HG03135 (cell line): ENCODE measurements at regions not wholly inside any gene's neighbourhood (a gene's known extent, or its start where the extent isn't known, plus 50 kb on each side); places are given as distances from the start of the nearest gene placed in this dataset.
A peak's percentile ranks its signal among the peaks of the same experiment; 100 is the strongest.

Experiments
- ATAC-seq: cut with Tn5 transposase; IDR thresholded peaks from one replicate; pipeline ENCODE4 v1.9.1; 2021; ENCODE audit warnings: mild to moderate bottlenecking, moderate library complexity; ENCODE audit not compliant: unreplicated experiment

DNA sequence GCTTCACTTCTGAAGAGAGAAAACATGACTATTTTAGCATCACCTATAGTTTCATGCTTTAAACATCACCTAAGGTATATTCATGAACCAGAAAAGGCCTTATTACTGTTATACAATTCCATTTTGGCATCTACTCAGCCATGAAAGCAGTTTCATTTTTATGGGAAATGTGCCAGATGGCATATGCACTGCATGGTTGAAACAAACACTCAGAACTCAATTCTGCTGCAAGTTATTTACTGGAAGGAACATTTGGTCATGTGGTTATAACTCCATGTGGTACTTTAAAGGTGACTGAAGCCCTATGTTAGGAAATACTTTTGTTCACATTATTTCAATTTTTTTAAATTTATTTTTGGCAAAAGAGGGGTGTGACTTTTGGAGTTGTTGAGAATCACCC lies 287.5 kb upstream of the CRIM1 start:
- ATAC-seq = no peak

DNA sequence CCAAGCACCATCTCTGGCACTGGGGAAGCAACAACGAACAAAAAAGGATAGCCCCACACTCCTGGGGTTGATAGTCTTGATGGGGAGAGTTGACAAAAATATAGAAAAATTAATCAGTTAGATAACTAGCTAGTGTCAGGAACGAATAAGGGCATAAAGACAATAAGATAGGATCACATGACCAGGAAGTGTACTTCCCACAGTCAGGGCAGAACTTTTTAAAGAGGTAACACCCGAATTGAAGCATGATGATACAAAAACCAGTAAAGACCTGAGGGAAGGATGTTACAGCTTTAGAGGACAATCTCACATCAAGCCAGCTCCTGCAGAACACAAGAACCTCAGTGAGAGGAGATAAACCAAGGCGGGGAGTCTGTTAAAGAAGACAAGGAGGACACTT lies 295.4 kb upstream of the CRIM1 start:
- peak; percentile 8 for ATAC-seq

DNA sequence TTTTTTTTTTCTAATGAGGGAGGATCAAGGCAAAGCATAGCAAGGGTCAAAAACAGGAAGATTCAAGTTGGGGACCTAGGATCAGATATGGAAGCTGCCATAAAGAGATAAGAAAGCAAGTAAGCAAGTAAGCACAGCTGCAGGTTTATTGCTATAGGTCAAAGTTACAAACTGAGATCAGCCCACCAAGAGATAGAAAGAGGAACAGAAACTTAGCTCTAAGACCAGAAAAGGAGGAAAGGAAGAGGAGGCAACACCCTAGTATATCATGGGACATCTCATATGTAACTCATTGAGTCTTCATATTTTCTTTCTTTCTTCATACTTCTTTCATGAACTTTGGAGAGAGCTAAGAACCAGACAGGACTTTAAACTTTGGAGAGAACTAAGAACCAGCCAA lies 295.9 kb upstream of the CRIM1 start:
- peak; percentile 100 for ATAC-seq

DNA sequence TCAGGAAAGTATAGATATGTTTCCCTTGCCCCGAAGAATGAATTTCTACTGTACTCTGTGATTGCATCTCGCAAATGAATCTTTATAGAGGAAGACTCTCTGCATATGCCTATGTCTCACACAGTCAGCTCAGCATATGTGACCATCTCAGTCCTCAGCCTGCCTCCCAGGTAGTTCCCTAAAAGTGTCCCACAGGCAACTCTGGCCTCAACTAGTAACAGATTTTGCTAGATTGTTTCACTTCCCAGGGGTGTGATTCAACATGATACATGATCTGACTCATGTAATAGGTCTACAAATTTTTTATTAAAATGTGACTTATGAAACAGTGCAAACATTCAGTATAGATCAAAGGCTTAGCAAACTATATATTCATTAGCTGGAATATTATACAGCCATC lies 296.6 kb upstream of the CRIM1 start:
- no peak for ATAC-seq

DNA sequence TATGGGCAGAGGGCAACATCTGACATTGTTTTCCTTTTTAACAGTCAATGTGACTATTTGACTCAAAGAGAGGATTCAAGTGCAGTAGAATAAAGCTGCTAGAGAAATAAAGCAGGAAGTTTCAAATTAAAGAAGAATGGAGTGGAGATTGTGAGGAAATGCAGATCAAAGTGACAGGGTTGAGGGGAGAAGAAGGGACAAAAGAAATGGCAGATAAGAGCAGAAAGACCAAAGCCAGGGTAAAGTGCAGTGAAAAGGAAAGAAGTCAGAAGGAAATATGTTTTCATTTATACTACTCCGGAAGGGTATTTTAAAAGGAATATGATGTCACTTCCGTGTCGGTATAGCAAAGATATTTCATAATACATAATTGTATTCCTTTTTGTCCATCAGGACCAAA lies 297.5 kb upstream of the CRIM1 start:
- ATAC-seq = no peak

DNA sequence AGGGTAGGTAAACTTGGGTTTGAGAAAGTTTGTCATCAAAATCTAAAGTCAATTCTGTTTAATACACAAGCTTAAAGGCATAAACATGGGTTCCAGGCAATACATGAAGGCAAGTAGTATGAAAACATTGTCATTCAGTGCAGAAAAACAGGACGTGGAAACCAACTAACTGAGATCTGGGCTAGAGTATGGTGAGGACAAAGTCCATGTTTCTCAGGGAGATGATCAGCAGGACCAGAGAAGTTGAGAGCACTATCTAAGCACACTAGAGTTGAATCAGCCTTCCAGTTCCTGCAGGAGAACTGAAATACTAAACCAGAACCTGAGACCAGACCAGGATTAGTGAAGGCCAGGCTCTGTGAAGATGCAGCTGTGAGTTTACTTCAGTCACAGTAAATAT lies 302.8 kb upstream of the CRIM1 start:
- no peak for ATAC-seq

DNA sequence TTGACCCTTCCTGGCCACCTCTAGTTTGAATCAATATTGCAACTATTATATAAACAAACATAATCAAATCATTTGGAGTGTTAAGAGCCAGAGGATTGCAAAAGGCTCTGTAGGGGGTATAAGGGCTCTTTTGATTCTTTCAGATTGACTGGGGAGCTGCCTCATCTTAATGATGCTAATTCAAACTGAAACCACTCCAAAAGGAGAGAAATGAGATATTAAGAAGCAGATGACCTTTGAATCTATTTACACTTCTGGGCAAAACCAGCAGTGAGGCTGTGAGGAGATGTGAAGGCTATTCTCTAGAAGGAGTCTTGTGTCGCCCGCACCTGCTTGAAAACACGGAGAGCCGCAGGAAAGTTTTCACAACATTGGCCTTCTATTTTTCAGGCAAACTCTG lies 311.2 kb upstream of the CRIM1 start:
- no peak for ATAC-seq

DNA sequence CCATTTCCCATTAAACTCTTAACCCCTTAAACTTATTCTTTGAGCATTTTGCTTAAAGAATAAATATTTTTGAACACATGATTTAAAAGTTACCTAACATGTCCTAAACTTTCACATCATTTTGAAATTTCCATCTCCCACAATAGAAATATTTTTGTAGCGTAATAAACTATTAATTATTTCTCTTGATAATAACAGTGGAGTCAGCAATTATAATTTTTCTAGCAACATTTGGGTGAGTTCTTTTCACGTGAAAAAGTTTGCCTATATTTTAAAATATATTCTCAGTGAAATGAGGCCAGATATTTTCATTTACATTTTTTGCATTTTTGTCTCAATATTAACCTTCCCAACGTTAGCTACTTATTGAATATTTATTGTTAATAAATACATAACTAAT lies 320.4 kb upstream of the CRIM1 start:
- ATAC-seq = no peak

DNA sequence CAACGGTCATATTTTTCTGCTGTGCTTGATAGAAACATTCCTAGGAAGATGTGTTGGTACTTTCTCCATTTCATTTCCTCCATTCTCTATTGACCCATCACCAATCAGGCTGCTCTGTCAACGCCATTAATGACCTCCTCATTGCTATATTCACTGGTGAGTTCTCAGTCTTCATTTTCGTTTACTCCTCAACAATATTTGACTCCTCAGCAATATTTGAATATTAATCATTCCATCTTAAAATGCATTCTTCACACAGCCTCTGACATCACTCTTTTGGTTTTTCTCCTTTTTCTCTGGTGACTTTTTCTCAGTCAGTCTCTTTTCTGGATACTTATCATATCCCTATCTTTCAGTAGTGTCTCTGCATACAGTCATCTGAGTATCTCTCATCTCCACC lies 323.5 kb upstream of the CRIM1 start:
- no peak for ATAC-seq

DNA sequence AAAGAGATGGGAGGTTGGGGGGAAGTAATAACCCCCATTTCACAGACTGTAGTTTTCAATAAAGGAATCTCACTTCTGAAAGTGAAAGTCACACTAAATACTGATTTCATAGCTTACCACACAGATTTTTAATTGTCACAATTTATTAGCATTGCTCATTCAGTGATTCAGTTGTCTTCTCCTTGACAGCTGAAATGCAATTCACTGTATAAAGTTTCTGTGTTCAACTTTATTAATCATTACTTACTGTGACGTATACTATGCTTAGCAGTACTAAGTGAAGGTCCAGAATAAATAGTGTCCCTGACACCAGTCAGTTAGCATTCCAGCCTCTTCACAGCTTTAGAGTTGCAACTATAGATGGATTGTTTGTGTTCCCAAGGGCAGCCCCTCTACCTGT lies 324.1 kb upstream of the CRIM1 start:
- no peak for ATAC-seq

DNA sequence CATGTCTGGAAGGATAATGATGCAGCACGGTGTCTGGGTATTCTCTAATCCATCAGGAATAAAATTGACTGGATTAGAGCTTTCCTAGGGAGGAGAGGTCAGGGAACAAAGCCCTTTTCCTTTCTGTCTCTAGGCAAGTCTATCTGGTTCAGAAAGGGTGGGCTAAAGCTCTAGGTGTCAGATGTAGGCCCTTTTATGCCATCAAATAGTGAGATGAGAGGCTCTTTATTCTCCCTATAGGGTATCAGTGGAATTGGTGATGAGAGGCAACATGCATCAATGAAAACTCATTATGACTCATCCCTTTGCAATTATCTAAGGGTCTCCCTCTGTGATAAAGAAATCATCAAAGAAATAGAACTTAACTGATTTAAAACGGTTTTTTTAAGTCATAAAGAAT lies 328.0 kb upstream of the CRIM1 start:
- no peak for ATAC-seq

DNA sequence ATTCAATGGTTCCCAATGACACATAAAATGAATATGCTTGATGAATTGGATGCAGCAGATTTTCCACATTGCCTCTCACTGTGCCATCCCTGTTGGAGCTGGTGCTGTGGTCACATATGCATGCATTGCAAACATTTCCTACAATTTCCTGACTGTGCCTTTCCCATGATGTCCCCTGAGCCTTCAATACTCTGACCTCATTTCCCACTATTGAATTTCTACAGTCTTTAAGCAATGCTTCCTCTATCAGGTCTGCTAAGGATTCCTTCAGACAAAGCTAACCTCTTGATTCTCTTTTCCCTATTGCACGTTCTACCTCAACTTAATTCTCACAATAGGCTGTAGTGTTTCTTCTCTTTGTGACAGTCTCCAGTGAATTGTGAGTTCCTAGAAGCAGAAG lies 342.5 kb upstream of the CRIM1 start:
- no peak for ATAC-seq

DNA sequence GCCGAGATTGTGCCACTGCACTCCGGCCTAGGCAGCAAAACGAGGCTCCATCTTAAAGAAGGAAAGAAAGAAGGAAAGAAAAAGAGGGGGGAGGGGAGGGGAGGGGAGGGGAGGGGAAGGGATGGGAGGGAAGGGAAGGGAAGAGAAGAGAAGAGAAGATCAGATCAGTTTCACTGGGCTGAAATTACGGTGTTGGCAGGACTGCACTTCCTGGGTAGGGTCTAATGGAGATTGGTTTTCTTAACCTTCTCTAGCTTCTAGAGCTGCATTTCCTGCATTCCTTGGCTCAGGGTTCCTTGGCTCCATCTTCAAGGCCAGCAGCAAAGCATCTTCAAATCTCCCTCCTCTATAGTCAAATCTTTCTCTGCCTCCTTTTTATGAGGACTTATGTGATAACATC lies 349.1 kb upstream of the CRIM1 start:
- no peak for ATAC-seq

DNA sequence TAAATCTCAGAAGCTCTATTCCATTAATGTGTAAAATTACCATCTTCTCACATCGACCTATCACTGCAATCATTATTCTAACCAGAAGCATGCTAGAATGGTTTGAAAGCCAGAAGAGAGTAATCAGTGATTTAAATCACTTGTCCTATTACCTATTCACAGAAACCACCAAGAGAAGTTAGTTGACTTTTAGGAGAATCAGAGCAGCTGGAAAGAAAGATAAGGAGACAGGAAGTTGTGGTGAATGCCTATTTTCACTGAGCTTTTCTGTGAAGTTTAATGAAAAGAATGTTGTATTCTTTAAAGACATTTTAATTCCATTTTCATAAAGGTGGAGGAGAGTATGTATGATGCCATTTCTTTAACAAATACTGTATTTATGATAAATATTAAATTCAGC lies 352.6 kb upstream of the CRIM1 start:
- no peak for ATAC-seq

DNA sequence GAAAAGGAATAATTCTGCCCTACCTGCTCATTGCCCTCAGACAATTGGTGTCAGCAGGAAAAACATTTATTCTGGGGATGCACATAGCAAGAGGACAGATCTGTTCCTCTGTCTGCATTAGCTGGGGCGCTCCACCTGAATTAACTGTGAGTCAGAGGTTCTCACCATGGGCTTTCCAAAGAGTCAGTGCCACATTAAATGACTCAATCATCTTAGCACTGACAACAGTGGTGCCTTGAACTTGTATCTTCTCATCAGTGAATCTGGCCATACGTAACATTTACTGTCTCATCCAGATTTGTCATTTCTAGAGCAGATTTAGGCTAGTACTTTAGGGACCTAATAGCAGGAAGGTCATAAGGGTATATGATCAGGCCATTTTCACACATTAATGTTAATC lies 358.1 kb upstream of the CRIM1 start:
- ATAC-seq = no peak

DNA sequence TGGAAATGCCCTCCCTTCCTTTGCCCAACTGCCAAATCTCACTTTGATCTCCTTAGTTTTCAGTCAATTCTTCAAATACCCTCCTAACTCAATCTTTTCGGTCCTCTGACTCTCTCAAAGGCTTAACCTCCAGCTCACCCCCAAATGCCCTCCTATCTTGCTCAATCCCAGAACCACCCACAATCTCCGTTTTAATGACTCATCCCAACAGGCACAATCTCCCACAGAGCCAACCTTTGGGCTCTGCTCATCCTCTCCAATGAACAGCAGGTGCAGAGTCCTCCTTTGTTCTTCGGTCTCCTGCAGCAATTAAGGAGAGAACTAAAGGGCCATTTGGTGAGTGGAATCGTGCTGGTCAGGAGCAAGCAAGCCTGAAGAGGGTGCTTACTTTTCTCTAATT lies 366.1 kb upstream of the CRIM1 start:
- ATAC-seq = no peak

DNA sequence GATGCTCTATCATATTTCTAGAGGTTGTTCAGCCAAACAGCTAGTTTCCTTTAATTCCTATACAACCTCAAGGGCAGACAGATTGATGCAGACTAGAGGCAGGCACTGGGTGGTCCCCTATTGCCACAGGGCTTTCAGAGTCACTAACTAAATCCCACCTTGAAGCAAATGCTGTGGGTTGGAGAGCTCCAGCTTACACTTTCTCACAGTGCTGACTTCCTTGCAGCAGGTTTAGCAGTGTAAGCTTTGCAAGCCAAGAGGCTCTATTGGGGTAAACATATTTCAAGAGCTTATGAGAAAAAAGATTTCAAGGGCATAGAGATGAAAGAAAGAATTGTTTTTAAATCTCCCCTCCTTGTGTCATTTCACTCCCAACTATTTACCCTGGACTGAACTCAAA lies 366.5 kb upstream of the CRIM1 start:
- no peak for ATAC-seq

DNA sequence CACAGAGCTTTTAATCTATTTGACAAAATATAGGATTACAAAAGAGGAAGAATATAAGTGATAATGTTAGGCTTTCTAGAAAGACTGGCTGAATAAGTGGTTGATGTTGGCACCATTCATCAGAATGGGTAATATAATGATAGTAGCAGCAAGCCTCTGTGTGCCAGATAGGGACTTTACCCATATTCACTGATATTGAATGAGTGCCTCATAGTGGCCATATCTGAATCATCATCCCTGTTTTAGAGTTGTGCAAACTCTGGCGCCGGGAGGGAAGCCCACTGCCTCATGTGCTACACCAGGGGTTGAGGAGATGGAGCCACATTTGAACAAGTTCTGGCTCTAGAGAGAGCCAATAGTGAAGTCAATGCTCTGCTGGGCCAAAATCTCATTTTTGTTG lies 368.7 kb upstream of the CRIM1 start:
- no peak for ATAC-seq

DNA sequence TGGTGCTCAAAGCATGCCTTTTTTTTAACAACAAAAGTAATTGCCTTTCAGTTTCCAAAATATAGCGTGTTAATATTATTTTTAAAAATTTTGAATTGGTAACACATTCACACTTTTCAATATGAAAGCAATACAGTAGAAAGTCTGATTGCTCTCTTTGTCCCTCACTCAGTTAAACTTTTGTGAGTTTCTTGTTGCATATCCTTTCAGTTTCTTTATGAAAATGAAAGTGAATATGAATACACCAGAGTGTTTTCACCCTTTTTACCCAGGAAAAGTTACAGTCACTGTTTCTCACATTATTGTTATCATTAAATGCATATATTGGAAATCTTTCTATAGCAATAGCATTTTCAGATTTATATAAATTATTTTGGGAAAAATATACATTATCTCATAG lies 377.4 kb upstream of the CRIM1 start:
- peak; percentile 95 for ATAC-seq

DNA sequence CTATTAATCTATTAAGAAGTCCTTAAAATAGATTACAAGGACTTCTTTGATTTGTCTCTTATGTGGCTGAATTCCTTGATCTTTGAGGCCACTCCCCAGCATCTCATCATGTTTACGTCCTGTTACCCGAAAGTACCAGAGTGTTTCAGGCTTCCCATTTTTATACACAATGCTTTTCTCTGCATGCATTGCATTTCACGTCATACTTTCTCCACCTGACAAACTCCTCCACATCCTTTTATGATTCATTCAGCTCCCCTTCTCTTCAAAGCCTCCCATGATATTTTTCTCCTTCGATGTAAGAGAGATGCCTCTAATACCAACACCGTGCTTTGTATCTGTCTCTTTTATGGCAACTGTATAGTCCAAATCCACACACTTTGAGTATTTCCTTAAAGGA lies 379.0 kb upstream of the CRIM1 start:
- no peak for ATAC-seq

DNA sequence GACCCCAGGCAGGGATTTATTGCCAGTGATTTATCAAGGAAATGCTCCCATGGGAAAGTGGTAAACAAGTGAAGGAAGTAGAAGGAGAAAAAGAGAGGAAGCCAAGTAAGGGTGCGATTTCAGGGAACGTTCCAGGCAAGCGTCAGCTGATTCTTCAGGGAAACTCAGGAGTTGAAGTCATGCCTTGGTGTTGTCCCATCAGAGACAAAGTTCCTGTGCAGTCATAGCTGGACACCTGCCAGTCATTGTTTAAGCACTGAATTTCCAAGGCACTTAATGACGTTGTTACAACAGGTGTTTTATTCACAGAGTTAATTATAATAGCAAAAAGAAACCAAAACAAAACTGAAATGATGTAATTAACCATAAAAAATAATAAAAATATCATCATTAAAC lies 381.8 kb upstream of the CRIM1 start:
- ATAC-seq = no peak

DNA sequence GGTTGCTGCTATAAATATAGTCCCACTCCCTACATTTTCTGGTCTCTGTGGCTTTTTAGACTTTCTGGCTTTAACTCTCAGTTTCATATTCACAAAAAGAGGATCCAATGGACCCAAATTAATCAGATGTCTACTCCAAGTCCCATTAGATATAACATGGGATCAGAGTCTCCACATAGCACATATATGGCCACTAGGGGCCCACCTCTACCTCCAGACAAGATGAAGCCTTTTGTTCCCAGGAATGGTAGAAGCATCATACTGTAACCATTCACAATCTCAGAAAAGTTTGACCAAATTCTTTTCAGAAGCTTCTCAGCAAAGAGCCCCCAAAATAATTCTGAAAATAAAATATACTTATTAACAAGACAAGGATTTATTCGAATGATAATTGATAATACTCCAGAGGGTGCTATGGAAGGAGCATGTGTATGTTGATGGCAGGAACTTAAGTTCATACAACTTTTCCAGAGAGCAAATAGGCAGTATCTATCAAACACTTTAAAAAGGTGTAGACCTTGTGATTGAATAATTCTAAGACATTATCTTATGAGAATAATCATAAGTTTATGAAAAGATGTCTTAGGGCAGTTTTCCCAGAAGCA lies 382.3 kb upstream of the CRIM1 start:
- no peak for ATAC-seq

DNA sequence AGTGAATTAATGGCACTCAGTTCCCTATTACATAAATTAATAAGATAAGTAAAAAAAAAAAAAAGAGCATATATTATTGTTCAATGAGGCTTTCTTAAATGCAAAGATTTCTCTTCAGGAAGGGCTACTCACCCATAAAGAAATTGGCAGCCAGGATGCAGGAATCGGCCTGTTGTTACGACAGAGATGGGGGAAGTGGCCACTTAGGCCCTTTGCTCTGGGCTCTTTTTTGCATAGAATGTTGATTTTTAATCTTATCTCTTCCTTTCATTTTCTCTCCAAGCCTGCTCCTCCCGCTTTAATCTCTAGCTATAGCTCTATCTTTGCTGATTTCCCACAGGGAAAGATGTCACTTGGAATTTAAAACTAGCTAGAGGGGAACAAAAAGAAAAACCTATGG lies 391.8 kb upstream of the CRIM1 start:
- ATAC-seq = no peak

DNA sequence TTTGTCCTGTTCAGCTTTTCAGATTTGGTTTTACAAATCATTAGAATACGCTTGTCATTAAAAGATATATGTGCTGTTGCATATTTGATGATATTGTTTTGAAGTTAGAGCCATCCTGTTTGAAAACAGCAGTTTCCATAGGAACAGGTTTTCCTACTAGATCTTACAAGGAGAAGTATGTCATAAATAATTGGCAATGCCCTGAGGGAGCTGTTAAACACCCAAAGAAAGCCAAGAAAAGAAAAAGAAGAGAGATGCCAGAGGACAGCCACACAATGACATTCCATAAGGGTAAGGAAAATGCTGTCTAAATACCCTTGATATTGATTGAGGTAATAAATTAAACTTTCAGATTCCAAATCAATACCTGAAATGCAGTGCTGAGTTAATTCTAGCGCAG lies 392.2 kb upstream of the CRIM1 start:
- no peak for ATAC-seq
